Astrocyte (in vitro differentiated cells and primary cell): ENCODE measurements at regions not wholly inside any gene's neighbourhood (a gene's known extent, or its start where the extent isn't known, plus 50 kb on each side); places are given as distances from the start of the nearest gene placed in this dataset.

ENCODE experiments used
- CTCF ChIP-seq: IDR thresholded peaks from 2 replicates; pipeline ENCODE4 v1.5.1; 2011; ENCODE audit warnings: low read depth, mild to moderate bottlenecking, inconsistent platforms, low read length, moderate library complexity; ENCODE audit not compliant: insufficient read depth
- EZH2 ChIP-seq: IDR thresholded peaks from 2 replicates; pipeline ENCODE4 v1.6.1; 2012; ENCODE audit warnings: mild to moderate bottlenecking, low read length, inconsistent platforms; ENCODE audit not compliant: insufficient read depth

DNA sequence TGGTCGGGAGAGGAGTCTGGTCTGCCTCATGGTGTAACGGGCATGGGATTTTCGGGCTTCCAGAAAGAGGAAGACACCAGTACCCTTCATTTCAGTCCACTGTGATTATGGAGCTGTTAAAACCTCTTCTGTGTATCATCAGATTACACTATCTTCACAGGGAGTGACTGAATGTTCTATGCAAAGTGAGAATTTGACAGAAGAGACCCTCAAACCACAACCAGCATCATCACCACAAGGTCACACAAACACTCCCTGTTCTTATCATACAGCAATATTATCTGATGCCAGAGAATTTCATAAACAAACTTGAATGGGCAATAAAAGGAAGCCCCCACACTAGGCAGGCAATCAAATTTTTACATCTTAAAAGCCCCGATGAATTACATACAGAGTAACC lies 164.2 kb downstream of the PDGFRA start:
- no peak for TF ChIP-seq EZH2
- no peak for TF ChIP-seq CTCF
